CD4-positive, alpha-beta T cell treated with Interleukin-4 for 1 hour (primary cell): ENCODE measurements at regions not wholly inside any gene's neighbourhood (a gene's known extent, or its start where the extent isn't known, plus 50 kb on each side); places are given as distances from the start of the nearest gene placed in this dataset.
"Not testable (repeated sequence)": the region's sequence is repeated elsewhere in the genome, so short reads cannot be mapped to it uniquely, and the experiment has no call there.

ENCODE experiments used
- DNase-seq, 2 donors: peaks; one replicate each; pipeline ENCODE4 v3.0.0-alpha.2; 2020 to 2022

- DNase-seq, result no peak
Measured at GRCh38 chr6:113659762-113660404, 197.3 kb upstream of the MARCKS start.

- no peak for DNase-seq
Measured at GRCh38 chr6:113660819-113661218, 196.3 kb upstream of the MARCKS start.

- no peak for DNase-seq
Measured at GRCh38 chr6:113662093-113662665, 195.0 kb upstream of the MARCKS start.

- no peak for DNase-seq
Measured at GRCh38 chr6:113662688-113663333, 194.3 kb upstream of the MARCKS start.

- no peak for DNase-seq
Measured at GRCh38 chr6:113664909-113665308, 192.2 kb upstream of the MARCKS start.

GRCh38 chr6:113668641-113669408, 188.3 kb upstream of the MARCKS start:
- DNase-seq, result no peak

- DNase-seq, result no peak
Measured at GRCh38 chr6:113669606-113670005, 187.5 kb upstream of the MARCKS start.

- no peak for DNase-seq
Measured at GRCh38 chr6:113671421-113671820, 185.7 kb upstream of the MARCKS start.

- no peak for DNase-seq
Measured at GRCh38 chr6:113672491-113673149, 184.5 kb upstream of the MARCKS start.

- DNase-seq, result no peak
Measured at GRCh38 chr6:113674075-113674474, 183.1 kb upstream of the MARCKS start.

GRCh38 chr6:113676057-113676456, 181.1 kb upstream of the MARCKS start:
- DNase-seq, result no peak

- DNase-seq, result no peak
Measured at GRCh38 chr6:113676968-113677367, 180.2 kb upstream of the MARCKS start.

GRCh38 chr6:113679051-113679450, 178.1 kb upstream of the MARCKS start:
- no peak for DNase-seq

GRCh38 chr6:113680301-113680700, 176.8 kb upstream of the MARCKS start:
- no peak for DNase-seq

- no peak for DNase-seq
Measured at GRCh38 chr6:113683968-113684367, 173.2 kb upstream of the MARCKS start.

GRCh38 chr6:113684382-113684901, 172.7 kb upstream of the MARCKS start:
- no peak for DNase-seq

- DNase-seq, result no peak
Measured at GRCh38 chr6:113686049-113686448, 171.1 kb upstream of the MARCKS start.

- DNase-seq, result not testable (repeated sequence)
Measured at GRCh38 chr6:113689620-113690019, 167.5 kb upstream of the MARCKS start.

- DNase-seq, result no peak
Measured at GRCh38 chr6:113690281-113691259, 166.6 kb upstream of the MARCKS start.

- no peak for DNase-seq
Measured at GRCh38 chr6:113691260-113691656, 165.9 kb upstream of the MARCKS start.

- DNase-seq, result no peak
Measured at GRCh38 chr6:113693851-113694250, 163.3 kb upstream of the MARCKS start.
